Lower leg skin (tissue), 3 donors: ENCODE measurements at regions not wholly inside any gene's neighbourhood (a gene's known extent, or its start where the extent isn't known, plus 50 kb on each side); places are given as distances from the start of the nearest gene placed in this dataset.

Source experiments
- CTCF ChIP-seq, 3 donors: fragments of 450-650 bp; IDR thresholded peaks; one replicate each; pipeline ENCODE4 v1.5.1; 2016; ENCODE audit warnings: antibody characterized with exemption in 3 of 3, mild to moderate bottlenecking in 3 of 3, moderate library complexity in 2 of 3
- POLR2A ChIP-seq, 2 donors: fragments of 450-650 bp; IDR thresholded peaks; one replicate each; pipeline ENCODE4 v1.6.1; 2016 to 2017; ENCODE audit warnings: antibody characterized with exemption in 2 of 2, mild to moderate bottlenecking in 1 of 2, moderate library complexity in 1 of 2

- TF ChIP-seq POLR2A (IDR thresholded peaks at IDR 0.05) (no peak), CTCF (IDR thresholded peaks at IDR 0.05) (no peak)
These were observed 258.9 kb downstream of the ABHD5 start for GRCh38 chr3:43949594-43949993.
